ENCODE measurements at regions not wholly inside any gene's neighbourhood (a gene's known extent, or its start where the extent isn't known, plus 50 kb on each side); places are given as distances from the start of the nearest gene placed in this dataset.

DNA sequence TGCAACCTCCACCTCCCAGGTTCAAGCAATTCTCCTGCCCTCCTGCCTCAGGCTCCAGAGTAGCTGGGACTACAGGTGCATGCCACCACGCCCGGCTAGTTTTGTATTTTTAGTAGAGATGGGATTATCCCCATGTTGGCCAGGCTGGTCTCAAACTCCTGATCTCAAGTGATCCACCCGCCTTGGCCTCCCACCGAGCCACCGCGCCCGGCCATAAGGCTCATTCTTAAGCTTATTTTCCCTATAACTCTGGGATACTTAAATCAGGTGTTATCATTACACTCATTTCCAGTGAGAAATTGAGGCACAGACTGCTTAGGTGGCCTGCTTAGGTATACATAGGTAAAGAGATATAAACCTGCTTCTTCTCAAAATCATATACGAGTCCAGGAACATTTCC is 188.3 kb upstream of the MTNR1B start:
- TF ChIP-seq EZH2phosphoT487 (IDR thresholded peaks at IDR 0.05; ENCODE audit: insufficient read depth, low read depth) (no peak), EZH2 (IDR thresholded peaks at IDR 0.05; ENCODE audit: insufficient read depth, poor library complexity, severe bottlenecking) (no peak)

Data from GM23248 (cell line).